ENCODE measurements at regions not wholly inside any gene's neighbourhood (a gene's known extent, or its start where the extent isn't known, plus 50 kb on each side); places are given as distances from the start of the nearest gene placed in this dataset.
"Not testable (repeated sequence)": the region's sequence is repeated elsewhere in the genome, so short reads cannot be mapped to it uniquely, and the experiment has no call there.

DNA sequence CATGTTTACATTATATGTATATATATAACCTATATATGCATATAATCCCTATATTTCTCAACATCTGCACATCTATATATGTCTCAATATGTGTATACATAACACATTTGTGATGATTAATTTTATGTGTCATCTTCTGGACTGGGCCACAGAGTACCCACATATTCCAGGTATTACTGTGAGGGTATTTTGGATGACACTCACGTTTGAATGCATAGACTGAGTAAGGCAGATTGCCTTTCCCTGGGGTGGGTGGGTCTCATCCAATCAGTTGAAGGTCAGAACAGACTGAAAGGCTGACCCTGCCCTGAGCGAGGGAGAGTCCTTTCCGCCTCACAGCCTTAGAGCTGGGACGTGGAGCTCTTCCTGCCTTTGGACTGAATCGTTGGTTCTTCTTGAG lies 295.2 kb upstream of the PFKP start:
- H3K36me3 ChIP-seq = no peaks in the 10 kb centered on the region

DNA sequence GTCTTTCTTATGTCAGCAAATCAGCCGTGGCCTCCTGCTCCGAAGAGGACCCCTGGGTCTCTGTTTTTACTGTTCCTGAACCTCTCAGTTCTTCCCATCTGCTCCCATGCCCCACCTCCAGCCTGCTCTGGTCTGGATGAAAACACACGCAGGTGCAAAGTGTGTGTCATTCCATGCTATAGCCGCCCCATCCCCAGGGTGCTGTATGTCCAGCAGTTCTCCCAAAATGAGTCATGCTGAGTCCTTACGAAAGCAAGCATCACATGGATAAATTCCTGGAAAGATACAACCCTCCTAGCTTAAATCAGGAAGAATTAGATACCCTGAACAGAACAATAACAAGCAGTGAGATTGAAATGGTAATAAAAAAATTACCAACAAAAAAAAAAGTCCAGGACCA lies 300.1 kb upstream of the PFKP start:
- DNase-seq; H3K27ac ChIP-seq (replicated peaks); intact Hi-C loops (cut with micrococcal nuclease): not testable (repeated sequence)

More for the DNA sequence above, 295.2 kb upstream of the PFKP start:
- no peaks in the 10 kb centered on the region for H3K4me1 ChIP-seq
- no peak overlapping the region for H3K4me3 ChIP-seq
- TF ChIP-seq, protein P1, sequence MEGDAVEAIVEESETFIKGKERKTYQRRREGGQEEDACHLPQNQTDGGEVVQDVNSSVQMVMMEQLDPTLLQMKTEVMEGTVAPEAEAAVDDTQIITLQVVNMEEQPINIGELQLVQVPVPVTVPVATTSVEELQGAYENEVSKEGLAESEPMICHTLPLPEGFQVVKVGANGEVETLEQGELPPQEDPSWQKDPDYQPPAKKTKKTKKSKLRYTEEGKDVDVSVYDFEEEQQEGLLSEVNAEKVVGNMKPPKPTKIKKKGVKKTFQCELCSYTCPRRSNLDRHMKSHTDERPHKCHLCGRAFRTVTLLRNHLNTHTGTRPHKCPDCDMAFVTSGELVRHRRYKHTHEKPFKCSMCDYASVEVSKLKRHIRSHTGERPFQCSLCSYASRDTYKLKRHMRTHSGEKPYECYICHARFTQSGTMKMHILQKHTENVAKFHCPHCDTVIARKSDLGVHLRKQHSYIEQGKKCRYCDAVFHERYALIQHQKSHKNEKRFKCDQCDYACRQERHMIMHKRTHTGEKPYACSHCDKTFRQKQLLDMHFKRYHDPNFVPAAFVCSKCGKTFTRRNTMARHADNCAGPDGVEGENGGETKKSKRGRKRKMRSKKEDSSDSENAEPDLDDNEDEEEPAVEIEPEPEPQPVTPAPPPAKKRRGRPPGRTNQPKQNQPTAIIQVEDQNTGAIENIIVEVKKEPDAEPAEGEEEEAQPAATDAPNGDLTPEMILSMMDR (IDR thresholded peaks at IDR 0.05; ENCODE audit: borderline replicate concordance) = no peak
- H3K9me3 ChIP-seq (replicated peaks) = peaks cover 13% of the 10 kb centered on the region
- no peak for DNase-seq
- intact Hi-C loops (cut with micrococcal nuclease) = no loop called here
- H3K27me3 ChIP-seq (ENCODE audit: low read depth) = peaks cover 42% of the 10 kb centered on the region
- H3K27ac ChIP-seq (replicated peaks) = no peak overlapping the region

DNA sequence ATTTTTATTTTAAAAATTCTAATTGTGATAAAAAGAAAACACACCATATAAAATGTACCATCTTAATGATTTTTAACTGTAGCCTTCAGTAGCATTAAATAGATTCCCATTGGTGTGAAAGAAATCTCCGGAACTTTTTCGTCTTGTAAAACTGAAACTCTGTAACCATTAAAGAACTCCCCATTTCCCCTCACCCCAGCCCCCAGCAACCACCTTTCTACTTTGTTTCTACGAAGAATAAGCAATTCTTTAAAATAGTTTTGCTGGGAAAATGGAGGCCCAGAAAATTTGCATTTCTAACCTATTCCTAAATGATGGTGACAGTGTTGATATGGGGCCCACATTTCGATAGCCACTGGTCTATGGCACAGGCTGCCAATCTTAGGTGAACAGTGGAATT lies 305.4 kb upstream of the PFKP start:
- peaks cover 31% of the 10 kb centered on the region for H3K27me3 ChIP-seq (ENCODE audit: low read depth)
- no peak overlapping the region for H3K27ac ChIP-seq (replicated peaks)
- no peaks in the 10 kb centered on the region for H3K9me3 ChIP-seq (replicated peaks)
- intact Hi-C loops (cut with micrococcal nuclease) = no loop called here
- TF ChIP-seq, protein P1 (IDR thresholded peaks at IDR 0.05; ENCODE audit: borderline replicate concordance) = no peak
- H3K4me3 ChIP-seq = no peak overlapping the region
- H3K36me3 ChIP-seq = no peaks in the 10 kb centered on the region
- H3K4me1 ChIP-seq = no peaks in the 10 kb centered on the region
- DNase-seq = no peak

More for the DNA sequence above, 300.1 kb upstream of the PFKP start:
- H3K9me3 ChIP-seq (replicated peaks) = peaks cover 13% of the 10 kb centered on the region
- H3K36me3 ChIP-seq, H3K4me3 ChIP-seq, H3K4me1 ChIP-seq: not testable (repeated sequence)
- peaks cover 30% of the 10 kb centered on the region for H3K27me3 ChIP-seq (ENCODE audit: low read depth)

DNA sequence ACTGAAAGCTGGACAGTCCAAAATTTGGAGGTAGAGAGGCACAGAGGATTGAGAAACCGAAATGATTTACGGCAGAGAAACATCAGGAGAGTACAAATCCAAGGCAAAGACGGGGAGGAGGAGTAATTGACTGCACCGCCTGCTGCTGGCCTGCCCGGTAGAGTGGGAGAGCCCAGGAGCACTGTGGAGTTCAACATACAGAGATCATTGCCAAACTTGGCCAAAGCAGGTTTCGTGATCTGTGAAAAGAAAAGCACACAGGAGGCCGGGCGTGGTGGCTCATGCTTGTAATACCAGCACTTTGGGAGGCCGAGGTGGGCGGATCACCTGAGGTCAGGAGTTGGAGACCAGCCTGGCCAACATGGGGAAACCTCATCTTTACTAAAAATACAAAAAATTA lies 306.0 kb upstream of the PFKP start:
- intact Hi-C loops (cut with micrococcal nuclease) = no loop called here
- DNase-seq = no peak
- TF ChIP-seq, protein P1 (IDR thresholded peaks at IDR 0.05; ENCODE audit: borderline replicate concordance) = no peak

DNA sequence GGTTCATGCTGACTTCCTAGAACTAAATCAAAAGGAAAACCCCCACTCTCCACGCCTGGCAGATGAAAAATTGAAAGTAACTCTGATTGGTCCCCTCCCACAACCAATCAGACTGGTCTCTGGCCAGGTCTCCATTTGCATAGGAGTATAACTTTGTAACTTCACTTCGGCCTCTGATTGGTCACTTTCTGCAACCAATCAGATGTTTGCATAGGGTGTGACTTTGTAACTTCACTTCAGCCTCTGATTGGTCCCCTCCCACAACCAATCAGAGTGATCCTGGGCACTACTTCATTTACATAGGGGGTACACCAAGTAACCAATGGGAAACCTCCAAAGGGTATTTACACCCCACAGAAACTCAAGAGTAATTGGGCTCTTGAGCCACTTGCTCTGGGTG lies 306.6 kb upstream of the PFKP start:
- TF ChIP-seq, protein P1 (IDR thresholded peaks at IDR 0.05; ENCODE audit: borderline replicate concordance) = no peak
- H3K27me3 ChIP-seq (ENCODE audit: low read depth) = peaks cover 28% of the 10 kb centered on the region
- intact Hi-C loops (cut with micrococcal nuclease) = no loop called here
- H3K36me3 ChIP-seq = no peaks in the 10 kb centered on the region
- no peak overlapping the region for H3K27ac ChIP-seq (replicated peaks)
- no peak overlapping the region for H3K4me3 ChIP-seq
- H3K4me1 ChIP-seq = no peaks in the 10 kb centered on the region
- no peaks in the 10 kb centered on the region for H3K9me3 ChIP-seq (replicated peaks)
- DNase-seq = no peak

More for the DNA sequence above, 306.0 kb upstream of the PFKP start:
- no peaks in the 10 kb centered on the region for H3K36me3 ChIP-seq
- no peaks in the 10 kb centered on the region for H3K9me3 ChIP-seq (replicated peaks)
- H3K4me3 ChIP-seq = no peak overlapping the region
- no peaks in the 10 kb centered on the region for H3K4me1 ChIP-seq
- H3K27ac ChIP-seq (replicated peaks) = no peak overlapping the region
- H3K27me3 ChIP-seq (ENCODE audit: low read depth) = peaks cover 31% of the 10 kb centered on the region

DNA sequence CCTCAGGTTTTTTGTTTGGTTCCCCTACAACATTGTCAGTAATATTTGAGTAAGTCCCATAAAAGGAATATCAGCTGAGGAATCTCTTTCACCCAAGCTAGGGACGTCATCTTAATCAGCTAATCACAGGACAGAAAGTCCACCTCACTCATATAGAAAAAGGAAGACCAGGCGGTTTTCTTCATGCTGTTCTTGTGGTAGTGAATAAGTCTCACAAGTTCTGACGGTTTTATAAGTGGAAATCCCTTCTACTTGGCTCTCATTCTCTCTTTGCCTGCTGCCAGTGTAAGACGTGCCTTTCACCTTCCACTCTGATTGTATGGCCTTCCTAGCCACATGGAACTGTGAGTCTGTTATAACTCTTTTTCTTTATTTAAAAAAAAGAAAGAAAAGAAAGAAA lies 308.1 kb upstream of the PFKP start:
- peaks cover 23% of the 10 kb centered on the region for H3K27me3 ChIP-seq (ENCODE audit: low read depth)
- no peak overlapping the region for H3K4me3 ChIP-seq
- H3K27ac ChIP-seq (replicated peaks) = no peak overlapping the region
- no peaks in the 10 kb centered on the region for H3K4me1 ChIP-seq
- H3K9me3 ChIP-seq (replicated peaks) = no peaks in the 10 kb centered on the region
- DNase-seq = no peak
- TF ChIP-seq, protein P1 (IDR thresholded peaks at IDR 0.05; ENCODE audit: borderline replicate concordance) = no peak
- intact Hi-C loops (cut with micrococcal nuclease) = no loop called here
- no peaks in the 10 kb centered on the region for H3K36me3 ChIP-seq

All from left ventricle myocardium inferior (tissue), 1 donor.